ENCODE measurements at regions not wholly inside any gene's neighbourhood (a gene's known extent, or its start where the extent isn't known, plus 50 kb on each side); places are given as distances from the start of the nearest gene placed in this dataset.

GRCh38 chr9:10785255-10785654, 172.5 kb upstream of the PTPRD start:
- Histone ChIP-seq H3K27ac (no peak overlapping the region), H3K36me3 (no peaks in the 10 kb centered on the region), H3K4me1 (no peaks in the 10 kb centered on the region), H3K9me3 (no peaks in the 10 kb centered on the region), H3K27me3 (no peaks in the 10 kb centered on the region), H3K4me3 (no peak overlapping the region)
- no peak for DNase-seq (ENCODE audit: low spot score in 2 of 2)
- no peak for TF ChIP-seq POLR2A (IDR thresholded peaks at IDR 0.05)
- TF ChIP-seq, protein P1, sequence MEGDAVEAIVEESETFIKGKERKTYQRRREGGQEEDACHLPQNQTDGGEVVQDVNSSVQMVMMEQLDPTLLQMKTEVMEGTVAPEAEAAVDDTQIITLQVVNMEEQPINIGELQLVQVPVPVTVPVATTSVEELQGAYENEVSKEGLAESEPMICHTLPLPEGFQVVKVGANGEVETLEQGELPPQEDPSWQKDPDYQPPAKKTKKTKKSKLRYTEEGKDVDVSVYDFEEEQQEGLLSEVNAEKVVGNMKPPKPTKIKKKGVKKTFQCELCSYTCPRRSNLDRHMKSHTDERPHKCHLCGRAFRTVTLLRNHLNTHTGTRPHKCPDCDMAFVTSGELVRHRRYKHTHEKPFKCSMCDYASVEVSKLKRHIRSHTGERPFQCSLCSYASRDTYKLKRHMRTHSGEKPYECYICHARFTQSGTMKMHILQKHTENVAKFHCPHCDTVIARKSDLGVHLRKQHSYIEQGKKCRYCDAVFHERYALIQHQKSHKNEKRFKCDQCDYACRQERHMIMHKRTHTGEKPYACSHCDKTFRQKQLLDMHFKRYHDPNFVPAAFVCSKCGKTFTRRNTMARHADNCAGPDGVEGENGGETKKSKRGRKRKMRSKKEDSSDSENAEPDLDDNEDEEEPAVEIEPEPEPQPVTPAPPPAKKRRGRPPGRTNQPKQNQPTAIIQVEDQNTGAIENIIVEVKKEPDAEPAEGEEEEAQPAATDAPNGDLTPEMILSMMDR (IDR thresholded peaks at IDR 0.05): no peak
- no peak for TF ChIP-seq POLR2AphosphoS5 (IDR thresholded peaks at IDR 0.05)
- no peak for TF ChIP-seq EP300 (IDR thresholded peaks at IDR 0.05)
- 56% methylated on average over 3 of the region's 3 CpGs for WGBS

GRCh38 chr9:10793306-10793705, 180.5 kb upstream of the PTPRD start:
- H3K36me3 ChIP-seq: no peaks in the 10 kb centered on the region
- peaks cover 5% of the 10 kb centered on the region for H3K9me3 ChIP-seq
- DNase-seq (ENCODE audit: low spot score in 2 of 2): no peak
- no peaks in the 10 kb centered on the region for H3K27me3 ChIP-seq
- H3K4me3 ChIP-seq: no peak overlapping the region
- TF ChIP-seq POLR2A (IDR thresholded peaks at IDR 0.05): no peak
- TF ChIP-seq, protein P1 (IDR thresholded peaks at IDR 0.05): no peak
- 37% methylated on average over 1 of the region's 1 CpG for WGBS
- H3K27ac ChIP-seq: no peak overlapping the region
- H3K4me1 ChIP-seq: no peaks in the 10 kb centered on the region

- H3K9me3 ChIP-seq: no peaks in the 10 kb centered on the region
- H3K27ac ChIP-seq: no peak overlapping the region
- 78% methylated on average over 2 of the region's 2 CpGs for WGBS
- DNase-seq (ENCODE audit: low spot score in 2 of 2): no peak
- H3K36me3 ChIP-seq: no peaks in the 10 kb centered on the region
- H3K4me1 ChIP-seq: no peaks in the 10 kb centered on the region
- TF ChIP-seq POLR2AphosphoS5 (IDR thresholded peaks at IDR 0.05): no peak
- no peak for TF ChIP-seq POLR2A (IDR thresholded peaks at IDR 0.05)
- TF ChIP-seq EP300 (IDR thresholded peaks at IDR 0.05): no peak
- TF ChIP-seq, protein P1 (IDR thresholded peaks at IDR 0.05): no peak
- H3K27me3 ChIP-seq: no peaks in the 10 kb centered on the region
- no peak overlapping the region for H3K4me3 ChIP-seq
Measured at GRCh38 chr9:10804486-10804885, 191.7 kb upstream of the PTPRD start.

- no peak for DNase-seq (ENCODE audit: low spot score in 2 of 2)
- no peaks in the 10 kb centered on the region for H3K36me3 ChIP-seq
- no peak overlapping the region for H3K4me3 ChIP-seq
- 65% methylated on average over 3 of the region's 3 CpGs for WGBS
- H3K9me3 ChIP-seq: peaks cover under 1% of the 10 kb centered on the region
- no peaks in the 10 kb centered on the region for H3K4me1 ChIP-seq
- no peak for TF ChIP-seq EP300 (IDR thresholded peaks at IDR 0.05)
- no peak for TF ChIP-seq POLR2AphosphoS5 (IDR thresholded peaks at IDR 0.05)
- TF ChIP-seq POLR2A (IDR thresholded peaks at IDR 0.05): no peak
- TF ChIP-seq, protein P1 (IDR thresholded peaks at IDR 0.05): no peak
- H3K27ac ChIP-seq: no peak overlapping the region
- no peaks in the 10 kb centered on the region for H3K27me3 ChIP-seq
Measured at GRCh38 chr9:10806868-10807267, 194.1 kb upstream of the PTPRD start.

GRCh38 chr9:10818206-10818605, 205.4 kb upstream of the PTPRD start:
- no peak for DNase-seq (ENCODE audit: low spot score in 2 of 2)
- Histone ChIP-seq H3K4me1 (no peaks in the 10 kb centered on the region), H3K27me3 (no peaks in the 10 kb centered on the region), H3K36me3 (no peaks in the 10 kb centered on the region), H3K27ac (no peak overlapping the region), H3K9me3 (no peaks in the 10 kb centered on the region), H3K4me3 (no peak overlapping the region)
- WGBS: 60% methylated on average over 1 of the region's 1 CpG
- TF ChIP-seq POLR2AphosphoS5 (IDR thresholded peaks at IDR 0.05) (no peak), POLR2A (IDR thresholded peaks at IDR 0.05) (no peak), EP300 (IDR thresholded peaks at IDR 0.05) (no peak)
- TF ChIP-seq, protein P1 (IDR thresholded peaks at IDR 0.05): no peak

All from suprapubic skin (tissue), 4 donors.